ENCODE measurements at regions not wholly inside any gene's neighbourhood (a gene's known extent, or its start where the extent isn't known, plus 50 kb on each side); places are given as distances from the start of the nearest gene placed in this dataset.

- H3K9ac ChIP-seq (ENCODE audit: low read length), result no peak overlapping the region
- POLR2A ChIA-PET (ENCODE audit: unreplicated experiment), result no interaction called here
Measured at GRCh38 chr9:18281291-18281690, 192.7 kb upstream of the ADAMTSL1 start.

GRCh38 chr9:18294229-18294628 lies 179.7 kb upstream of the ADAMTSL1 start:
- no peaks in the 10 kb centered on the region for H3K9me3 ChIP-seq (ENCODE audit: low read length)
- H3K4me1 ChIP-seq (ENCODE audit: insufficient read depth, low read length), result peaks cover 8% of the 10 kb centered on the region
- no peaks in the 10 kb centered on the region for H3F3A ChIP-seq (ENCODE audit: low read length, unreplicated experiment)
- CTCF ChIA-PET, result no interaction called here
- no peaks in the 10 kb centered on the region for H3K9me2 ChIP-seq (replicated peaks; ENCODE audit: low read length)
- BruUV-seq (replicated peaks), result no TSS peak
- ATAC-seq (no peak), DNase-seq (no peak)
- H2AFZ ChIP-seq (ENCODE audit: low read length), result no peak overlapping the region
- H3K27ac ChIP-seq (ENCODE audit: low read length), result no peak overlapping the region
- H3K27me3 ChIP-seq (ENCODE audit: low read length), result no peaks in the 10 kb centered on the region
- intact Hi-C loops (cut with micrococcal nuclease), result no loop called here
- no peak overlapping the region for H3K9ac ChIP-seq (ENCODE audit: low read length)
- no peaks in the 10 kb centered on the region for H3K79me2 ChIP-seq (ENCODE audit: low read length)
- no peak overlapping the region for H3K4me3 ChIP-seq (ENCODE audit: low read length)
- POLR2A ChIA-PET (ENCODE audit: unreplicated experiment), result no interaction called here
- H3K4me2 ChIP-seq (ENCODE audit: low read length), result no peak overlapping the region
- no peaks in the 10 kb centered on the region for H4K20me1 ChIP-seq (ENCODE audit: low read length)
- TF ChIP-seq EZH2phosphoT487 (IDR thresholded peaks at IDR 0.05; ENCODE audit: borderline replicate concordance, low read length) (no peak), EZH2 (IDR thresholded peaks at IDR 0.05; ENCODE audit: low read length, unreplicated experiment) (no peak), CTCF (conservative IDR thresholded peaks at IDR 0.05; ENCODE audit: low read depth, low read length) (no peak)
- no peaks in the 10 kb centered on the region for H3K36me3 ChIP-seq (ENCODE audit: low read depth, low read length)

More at GRCh38 chr9:18281291-18281690, 192.7 kb upstream of the ADAMTSL1 start:
- no TSS peak for BruUV-seq (replicated peaks)
- H4K20me1 ChIP-seq (ENCODE audit: low read length), result no peaks in the 10 kb centered on the region
- H3K36me3 ChIP-seq (ENCODE audit: low read depth, low read length), result no peaks in the 10 kb centered on the region
- no peaks in the 10 kb centered on the region for H3K27me3 ChIP-seq (ENCODE audit: low read length)
- H3K4me1 ChIP-seq (ENCODE audit: insufficient read depth, low read length), result no peaks in the 10 kb centered on the region
- intact Hi-C loops (cut with micrococcal nuclease), result no loop called here
- no peak overlapping the region for H2AFZ ChIP-seq (ENCODE audit: low read length)
- TF ChIP-seq EZH2 (IDR thresholded peaks at IDR 0.05; ENCODE audit: low read length, unreplicated experiment), result no peak
- DNase-seq (no peak), ATAC-seq (no peak)
- no peak overlapping the region for H3K4me2 ChIP-seq (ENCODE audit: low read length)
- CTCF ChIA-PET, result no interaction called here
- H3K27ac ChIP-seq (ENCODE audit: low read length), result no peak overlapping the region
- no peak overlapping the region for H3K4me3 ChIP-seq (ENCODE audit: low read length)
- H3F3A ChIP-seq (ENCODE audit: low read length, unreplicated experiment), result no peaks in the 10 kb centered on the region
- no peaks in the 10 kb centered on the region for H3K79me2 ChIP-seq (ENCODE audit: low read length)
- no peaks in the 10 kb centered on the region for H3K9me2 ChIP-seq (replicated peaks; ENCODE audit: low read length)
- H3K9me3 ChIP-seq (ENCODE audit: low read length), result no peaks in the 10 kb centered on the region

- Histone ChIP-seq H3K4me1 (ENCODE audit: insufficient read depth, low read length) (peaks cover 8% of the 10 kb centered on the region), H3K9me2 (replicated peaks; ENCODE audit: low read length) (no peaks in the 10 kb centered on the region), H3K79me2 (ENCODE audit: low read length) (no peaks in the 10 kb centered on the region), H3K27ac (ENCODE audit: low read length) (no peak overlapping the region), H3K27me3 (ENCODE audit: low read length) (no peaks in the 10 kb centered on the region), H2AFZ (ENCODE audit: low read length) (peak overlapping the region; percentile 3; the same call in 1 of the 2 replicates), H3K36me3 (ENCODE audit: low read depth, low read length) (no peaks in the 10 kb centered on the region), H3K9ac (ENCODE audit: low read length) (no peak overlapping the region), H4K20me1 (ENCODE audit: low read length) (no peaks in the 10 kb centered on the region), H3F3A (ENCODE audit: low read length, unreplicated experiment) (no peaks in the 10 kb centered on the region), H3K4me3 (ENCODE audit: low read length) (no peak overlapping the region), H3K9me3 (ENCODE audit: low read length) (no peaks in the 10 kb centered on the region), H3K4me2 (ENCODE audit: low read length) (no peak overlapping the region)
- BruUV-seq (replicated peaks), result no TSS peak
- DNase-seq (no peak), ATAC-seq (no peak)
- ChIA-PET POLR2A (ENCODE audit: unreplicated experiment) (no interaction called here), CTCF (no interaction called here)
- intact Hi-C loops (cut with micrococcal nuclease), result no loop called here
- TF ChIP-seq EZH2phosphoT487 (IDR thresholded peaks at IDR 0.05; ENCODE audit: borderline replicate concordance, low read length), result no peak
- TF ChIP-seq CTCF (conservative IDR thresholded peaks at IDR 0.05; ENCODE audit: low read depth, low read length), result no peak
- no peak for TF ChIP-seq EZH2 (IDR thresholded peaks at IDR 0.05; ENCODE audit: low read length, unreplicated experiment)
Measured at GRCh38 chr9:18296702-18297055, 177.3 kb upstream of the ADAMTSL1 start.
